Esophagus squamous epithelium (tissue), 5 donors: ENCODE measurements at regions not wholly inside any gene's neighbourhood (a gene's known extent, or its start where the extent isn't known, plus 50 kb on each side); places are given as distances from the start of the nearest gene placed in this dataset.

ENCODE experiments used
- DNase-seq: peaks from one replicate; lab custom pipeline; 2025; lab: John Stamatoyannopoulos, UW
- H3K27ac ChIP-seq, 4 donors: fragments of 200-600 bp; sonication (generic); one replicate each; pipeline ENCODE4 v1.5.1; 2016 to 2019; ENCODE audit warnings: mild to moderate bottlenecking in 1 of 4
- H3K27me3 ChIP-seq, 4 donors: fragments of 200-600 bp; sonication (generic); 1 replicate in 3 of 4; 2 replicates in 1 of 4; pipeline versions ENCODE4 v1.5.1 to v1.6.0; 2017 to 2021; ENCODE audit warnings: antibody characterized with exemption in 1 of 4
- H3K36me3 ChIP-seq, 3 donors: fragments of 200-600 bp; sonication (generic); one replicate each; pipeline ENCODE4 v1.5.1; 2016 to 2019
- H3K4me1 ChIP-seq, 3 donors: fragments of 200-600 bp; sonication (generic); one replicate each; pipeline ENCODE4 v1.5.1; 2017 to 2019
- H3K4me3 ChIP-seq, 4 donors: fragments of 200-600 bp; sonication (generic); 1 replicate in 3 of 4; 2 replicates in 1 of 4; pipeline ENCODE4 v1.5.1; 2016 to 2019; ENCODE audit warnings: mild to moderate bottlenecking in 2 of 4, moderate library complexity in 1 of 4
- H3K9me3 ChIP-seq, 3 donors: fragments of 200-600 bp; sonication (generic); one replicate each; pipeline ENCODE4 v1.5.1; 2016 to 2019
- POLR2A ChIP-seq, 4 donors: fragments of 450-650 bp; IDR thresholded peaks; one replicate each; pipeline ENCODE4 v1.6.1; 2017; ENCODE audit warnings: antibody characterized with exemption in 4 of 4, mild to moderate bottlenecking in 4 of 4, moderate library complexity in 3 of 4
- WGBS, 2 donors: methylation state at CpG; one replicate each; pipeline ENCODE4 v1.1.5; 2018; 5-methylcytosine and 5-hydroxymethylcytosine counted together
- intact Hi-C: fragments of 100-400 bp; cut with DNase I; formaldehyde crosslinking; loops from one replicate; pipeline ENCODE4 v1.15.0; 2022
- TF ChIP-seq, protein P1 (sequence below), 6 experiments: fragments of 450-650 bp in 4 of 6; fragments of 200-600 bp in 2 of 6; sonication (generic) in 2 of 6; IDR thresholded peaks; one replicate each; pipeline ENCODE4 v1.5.1; 2016 to 2019; ENCODE audit warnings: antibody characterized with exemption in 6 of 6, mild to moderate bottlenecking in 4 of 6, moderate library complexity in 4 of 6
- donor health status: DM: yes; HTN: yes; CAD: no.

DNA sequence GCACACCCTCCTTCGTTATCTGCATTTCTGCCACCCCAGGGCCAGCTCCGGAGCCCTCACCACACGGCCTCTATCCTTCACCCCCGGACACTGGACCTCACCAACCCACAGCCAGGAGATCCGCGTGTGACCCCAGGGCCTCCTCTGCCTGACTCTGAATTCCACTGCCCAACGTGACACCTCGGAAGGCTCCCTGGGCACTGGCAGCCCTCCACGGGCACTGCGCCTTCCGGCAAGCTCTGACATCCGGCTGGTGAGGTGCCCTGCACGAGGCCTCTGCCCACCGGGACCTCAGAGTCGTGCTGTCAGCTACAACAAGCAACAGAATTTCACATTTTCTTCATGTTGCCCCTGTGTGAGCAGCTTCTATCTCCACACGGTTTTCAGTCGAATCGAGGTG is 148.3 kb downstream of the CRYBB2 start:
- Histone ChIP-seq H3K36me3 (peaks cover 0 to 19% (median 0%) of the 10 kb centered on the region in 3 donors), H3K4me3 (no peak overlapping the region), H3K27ac (no peak overlapping the region), H3K27me3 (no peaks in the 10 kb centered on the region), H3K4me1 (peaks cover 0 to 48% (median 11%) of the 10 kb centered on the region in 3 donors), H3K9me3 (no peaks in the 10 kb centered on the region)
- 86 to 91% methylated on average over 4 to 10 of the region's 18 CpGs for whole genome bisulfite sequencing, 2 donors
- DNase-seq, result no peak
- TF ChIP-seq, protein P1, sequence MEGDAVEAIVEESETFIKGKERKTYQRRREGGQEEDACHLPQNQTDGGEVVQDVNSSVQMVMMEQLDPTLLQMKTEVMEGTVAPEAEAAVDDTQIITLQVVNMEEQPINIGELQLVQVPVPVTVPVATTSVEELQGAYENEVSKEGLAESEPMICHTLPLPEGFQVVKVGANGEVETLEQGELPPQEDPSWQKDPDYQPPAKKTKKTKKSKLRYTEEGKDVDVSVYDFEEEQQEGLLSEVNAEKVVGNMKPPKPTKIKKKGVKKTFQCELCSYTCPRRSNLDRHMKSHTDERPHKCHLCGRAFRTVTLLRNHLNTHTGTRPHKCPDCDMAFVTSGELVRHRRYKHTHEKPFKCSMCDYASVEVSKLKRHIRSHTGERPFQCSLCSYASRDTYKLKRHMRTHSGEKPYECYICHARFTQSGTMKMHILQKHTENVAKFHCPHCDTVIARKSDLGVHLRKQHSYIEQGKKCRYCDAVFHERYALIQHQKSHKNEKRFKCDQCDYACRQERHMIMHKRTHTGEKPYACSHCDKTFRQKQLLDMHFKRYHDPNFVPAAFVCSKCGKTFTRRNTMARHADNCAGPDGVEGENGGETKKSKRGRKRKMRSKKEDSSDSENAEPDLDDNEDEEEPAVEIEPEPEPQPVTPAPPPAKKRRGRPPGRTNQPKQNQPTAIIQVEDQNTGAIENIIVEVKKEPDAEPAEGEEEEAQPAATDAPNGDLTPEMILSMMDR (IDR thresholded peaks at IDR 0.05), result no peak
- intact Hi-C loops, result loop anchor here (10.0 kb wide), 1 partner anchor 77 kb away; no protein-coding TSS in a partner anchor

- Histone ChIP-seq H3K27me3 (no peaks in the 10 kb centered on the region), H3K4me1 (peaks cover 0 to 43% (median 11%) of the 10 kb centered on the region in 3 donors), H3K4me3 (no peak overlapping the region), H3K27ac (no peak overlapping the region), H3K9me3 (no peaks in the 10 kb centered on the region), H3K36me3 (peaks cover 0 to 24% (median 0%) of the 10 kb centered on the region in 3 donors)
- intact Hi-C loops, result loop anchor here (10.0 kb wide), 1 partner anchor 77 kb away; no protein-coding TSS in a partner anchor
- DNase-seq, result no peak
- TF ChIP-seq, protein P1 (IDR thresholded peaks at IDR 0.05), result no peak
- no peak for TF ChIP-seq POLR2A (IDR thresholded peaks at IDR 0.05)
- WGBS, 2 donors, result 29 to 34% methylated on average over 5 of the region's 5 CpGs
Observed at GRCh38 chr22:25368271-25368670, 148.8 kb downstream of the CRYBB2 start.

DNA sequence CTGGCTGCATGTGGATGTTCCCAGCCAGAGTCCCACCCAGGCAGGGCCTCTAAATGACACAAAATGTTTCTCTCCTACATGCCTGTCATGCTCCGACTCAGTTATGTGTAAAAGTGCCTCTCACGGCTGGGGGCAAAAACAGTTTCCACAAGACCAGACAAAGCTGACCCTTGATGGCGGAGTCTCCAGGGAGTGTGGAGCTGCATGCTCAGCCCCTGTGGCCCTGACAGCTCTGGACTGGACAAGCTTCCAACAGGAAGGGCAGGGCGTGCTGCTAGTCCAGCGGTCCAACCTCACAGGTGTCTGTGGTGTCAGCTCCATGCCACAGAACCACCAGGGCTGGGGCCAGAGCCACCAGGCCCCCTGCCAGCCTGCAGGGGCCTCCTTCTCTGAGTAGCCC is 149.6 kb downstream of the CRYBB2 start:
- H3K27ac ChIP-seq, result no peak overlapping the region
- intact Hi-C loops, result loop anchor here (10.0 kb wide), 1 partner anchor 76 kb away; no protein-coding TSS in a partner anchor
- TF ChIP-seq POLR2A (IDR thresholded peaks at IDR 0.05), result no peak
- TF ChIP-seq, protein P1 (IDR thresholded peaks at IDR 0.05), result no peak
- H3K27me3 ChIP-seq, result no peaks in the 10 kb centered on the region
- H3K36me3 ChIP-seq, result peaks cover 0 to 29% (median 0%) of the 10 kb centered on the region in 3 donors
- WGBS, 2 donors, result 67% methylated on average over 4 of the region's 5 CpGs; no CpG with 5 or more reads in 1 of the 2 donors
- H3K9me3 ChIP-seq, result no peaks in the 10 kb centered on the region
- DNase-seq, result no peak
- H3K4me1 ChIP-seq, result peaks cover 0 to 40% (median 11%) of the 10 kb centered on the region in 3 donors
- H3K4me3 ChIP-seq, result no peak overlapping the region

DNA sequence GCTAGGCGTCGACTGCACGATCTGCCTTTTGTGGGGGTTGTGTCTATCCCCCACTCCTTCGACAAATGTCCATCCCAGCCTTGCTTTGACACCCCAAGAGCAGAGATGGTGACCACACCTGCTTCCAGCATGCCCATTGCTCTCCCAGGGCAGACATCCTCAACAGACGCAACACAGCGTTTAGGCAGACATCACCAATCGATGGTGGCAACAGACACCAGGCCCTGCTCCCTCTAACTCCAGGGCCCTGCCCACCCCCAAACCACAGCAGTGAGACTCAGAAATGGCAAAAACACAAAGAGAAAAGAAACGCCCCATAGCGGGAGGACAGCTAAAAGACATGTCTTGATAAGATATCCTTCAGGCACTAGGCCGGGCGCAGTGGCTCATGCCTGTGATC is 150.9 kb downstream of the CRYBB2 start:
- WGBS, 2 donors, result 88 to 92% methylated on average over 4 to 10 of the region's 11 CpGs

GRCh38 chr22:25372000-25372595 is 152.7 kb downstream of the CRYBB2 start:
- Histone ChIP-seq H3K4me1 (peaks cover 0 to 12% (median 0%) of the 10 kb centered on the region in 3 donors), H3K36me3 (peaks cover 0 to 59% (median 0%) of the 10 kb centered on the region in 3 donors), H3K27ac (no peak overlapping the region), H3K9me3 (no peaks in the 10 kb centered on the region), H3K4me3 (no peak overlapping the region), H3K27me3 (no peaks in the 10 kb centered on the region)
- 95 to 96% methylated on average over 11 to 14 of the region's 16 CpGs for WGBS, 2 donors
- no peak for DNase-seq
- TF ChIP-seq POLR2A (IDR thresholded peaks at IDR 0.05), result no peak
- TF ChIP-seq, protein P1 (IDR thresholded peaks at IDR 0.05), result no peak
- intact Hi-C loops, result no loop called here

More for the DNA sequence above, 150.9 kb downstream of the CRYBB2 start:
- H3K9me3 ChIP-seq, result no peaks in the 10 kb centered on the region
- H3K4me1 ChIP-seq, result peaks cover 0 to 27% (median 0%) of the 10 kb centered on the region in 3 donors
- intact Hi-C loops, result no loop called here
- no peak overlapping the region for H3K27ac ChIP-seq
- TF ChIP-seq, protein P1 (IDR thresholded peaks at IDR 0.05), result no peak
- TF ChIP-seq POLR2A (IDR thresholded peaks at IDR 0.05), result no peak
- no peak for DNase-seq
- no peaks in the 10 kb centered on the region for H3K27me3 ChIP-seq
- peaks cover 0 to 41% (median 0%) of the 10 kb centered on the region in 3 donors for H3K36me3 ChIP-seq
- no peak overlapping the region for H3K4me3 ChIP-seq
